HG02763 (cell line): ENCODE measurements at regions not wholly inside any gene's neighbourhood (a gene's known extent, or its start where the extent isn't known, plus 50 kb on each side); places are given as distances from the start of the nearest gene placed in this dataset.
"Not testable (repeated sequence)": the region's sequence is repeated elsewhere in the genome, so short reads cannot be mapped to it uniquely, and the experiment has no call there.

Source experiments
- ATAC-seq: cut with Tn5 transposase; IDR thresholded peaks from one replicate; pipeline ENCODE4 v1.9.1; 2021; ENCODE audit warnings: mild to moderate bottlenecking, moderate library complexity; ENCODE audit not compliant: unreplicated experiment

DNA sequence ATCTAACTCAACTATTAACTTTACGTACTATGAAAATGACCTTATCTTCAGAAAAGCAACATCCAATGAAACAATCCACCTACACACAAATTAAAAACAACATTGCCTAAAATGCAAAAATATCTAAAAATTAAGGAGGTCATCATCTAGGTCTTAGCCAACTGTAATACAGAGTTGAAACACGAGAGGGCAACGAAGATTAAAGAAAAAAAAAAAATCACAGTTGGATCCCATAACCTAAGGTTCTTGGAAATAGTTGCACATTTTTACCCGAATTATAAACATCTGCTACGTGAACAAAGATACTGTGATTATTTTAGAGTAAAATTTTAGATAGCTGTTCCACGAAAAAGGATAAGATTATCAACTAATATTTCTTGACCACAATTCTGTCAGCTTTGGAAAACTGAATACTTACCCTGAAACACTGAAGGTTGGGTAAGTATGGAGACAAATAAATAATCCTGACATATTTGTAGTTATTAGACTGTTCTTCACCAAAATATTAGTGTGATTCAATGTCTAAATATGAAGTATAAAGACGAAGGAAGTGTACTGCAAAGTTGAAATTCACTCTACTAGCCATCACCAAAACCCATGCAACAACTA, 88.0 kb upstream of the AK4 start:
- no peak for ATAC-seq

DNA sequence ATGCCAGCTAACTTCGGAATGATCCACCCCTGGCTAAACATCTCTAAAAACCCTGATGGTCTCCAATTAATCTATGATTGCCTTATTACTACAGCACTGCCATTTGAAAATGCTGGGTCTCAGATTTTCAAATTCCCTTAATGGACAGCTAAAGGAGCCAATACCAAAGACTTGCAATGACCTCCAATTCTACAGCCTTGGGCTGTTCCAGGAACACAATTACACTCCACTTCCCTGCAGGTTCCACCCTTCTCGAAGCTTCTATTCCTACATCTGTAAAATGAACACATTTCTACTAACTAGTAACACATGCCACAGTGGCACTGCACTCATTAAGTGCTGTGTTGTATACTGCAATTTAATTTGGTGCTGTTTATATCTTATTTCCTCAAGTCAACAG, 85.7 kb upstream of the AK4 start:
- no peak for ATAC-seq

DNA sequence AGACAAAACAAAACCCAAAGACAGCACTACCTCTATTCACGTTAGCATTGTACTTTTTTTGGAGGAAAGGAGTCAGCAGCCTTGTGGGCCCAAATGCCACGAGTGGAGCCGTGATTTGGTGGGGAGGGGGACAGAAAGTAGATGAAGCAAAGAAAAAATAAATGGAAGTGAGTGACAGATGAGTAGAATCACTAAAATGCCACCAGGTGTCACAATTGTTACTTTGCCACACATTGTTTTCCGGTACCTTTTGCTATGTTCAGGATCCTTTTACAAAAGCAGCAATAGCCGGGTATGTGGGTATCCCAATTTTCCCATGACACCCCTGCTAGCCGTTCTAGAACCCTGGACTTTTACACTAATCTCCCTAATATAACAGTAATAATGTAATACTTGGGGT, 85.0 kb upstream of the AK4 start:
- no peak for ATAC-seq

DNA sequence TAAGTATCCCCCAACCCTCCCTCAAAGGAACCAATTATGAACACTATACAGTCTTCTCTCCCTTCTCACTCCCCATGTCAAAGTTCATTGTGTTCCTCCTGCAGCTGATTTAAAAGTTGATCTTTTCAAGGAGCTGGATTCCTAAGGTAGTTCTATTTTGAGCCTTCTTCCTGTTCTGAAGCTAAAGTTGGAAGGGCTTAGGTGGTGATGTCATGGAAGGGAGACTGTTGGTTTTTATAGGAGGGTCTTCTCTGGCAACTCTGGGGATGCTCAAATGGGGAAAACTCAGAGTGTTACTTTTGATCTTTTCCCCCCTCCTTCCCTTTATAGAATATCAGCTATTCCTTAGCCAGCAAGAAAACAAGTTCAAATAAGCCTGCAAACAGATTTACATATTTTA, 83.0 kb upstream of the AK4 start:
- no peak for ATAC-seq

DNA sequence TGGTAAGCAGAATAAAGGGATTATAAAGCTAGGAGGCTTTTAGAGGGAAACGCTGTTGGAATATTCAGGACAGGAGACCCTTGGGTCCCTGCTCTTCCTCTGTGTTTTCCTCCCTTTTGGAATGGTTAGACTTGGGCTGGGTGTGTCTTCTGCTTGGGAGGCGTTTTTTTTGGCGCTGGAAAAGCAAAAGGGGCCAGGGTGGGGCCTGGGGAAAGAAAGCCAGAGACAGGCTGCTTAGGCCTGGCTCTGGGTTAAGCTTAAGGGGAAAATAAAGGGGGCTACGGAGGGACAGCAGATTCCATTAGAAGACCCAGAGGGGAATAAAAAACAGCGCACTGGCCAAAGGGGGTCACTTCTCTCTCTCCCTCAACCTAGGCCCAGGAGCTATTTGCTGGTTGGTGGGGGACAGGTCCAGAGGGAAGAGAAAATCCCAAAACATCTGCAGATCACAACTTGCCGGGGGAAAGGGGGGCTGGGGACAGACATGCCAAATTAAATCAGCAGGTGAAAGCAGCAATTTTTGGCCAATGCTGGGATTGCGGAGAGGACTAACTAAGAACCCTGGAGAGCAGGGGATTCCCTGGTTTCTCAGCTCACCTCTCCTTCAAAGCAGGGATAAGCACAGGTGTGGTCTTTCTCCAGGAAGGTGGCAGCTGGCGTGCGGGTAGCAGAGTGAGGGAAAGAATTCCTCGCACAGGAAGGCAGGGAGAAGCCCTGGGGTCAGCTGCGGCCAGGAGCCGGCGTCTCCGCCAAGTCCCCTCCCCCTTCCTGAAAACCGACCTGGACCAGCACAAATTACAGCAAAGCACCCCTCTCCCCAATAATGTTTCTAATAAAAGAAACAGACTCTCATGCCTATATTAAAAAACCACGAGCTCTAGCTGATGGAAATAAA, 82.2 kb upstream of the AK4 start:
- no peak for ATAC-seq

DNA sequence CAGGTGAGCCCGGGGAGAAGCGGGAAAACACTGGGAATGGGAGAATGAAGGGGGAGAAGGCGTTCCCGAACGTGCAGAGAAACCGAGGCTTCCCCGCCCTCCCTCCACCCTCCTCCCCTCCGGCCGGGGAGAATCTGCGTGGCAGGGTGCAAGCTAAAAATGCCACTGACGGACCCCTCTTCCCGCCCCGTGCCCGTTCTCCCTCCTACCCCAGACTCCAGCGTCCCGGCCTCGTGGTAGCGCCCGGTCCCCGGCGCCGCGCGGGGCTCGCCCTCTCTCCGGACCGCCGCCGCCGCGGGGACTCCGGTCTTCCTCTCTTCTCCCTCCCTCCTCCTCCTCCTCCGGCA, 81.6 kb upstream of the AK4 start:
- ATAC-seq = peak; percentile 8

DNA sequence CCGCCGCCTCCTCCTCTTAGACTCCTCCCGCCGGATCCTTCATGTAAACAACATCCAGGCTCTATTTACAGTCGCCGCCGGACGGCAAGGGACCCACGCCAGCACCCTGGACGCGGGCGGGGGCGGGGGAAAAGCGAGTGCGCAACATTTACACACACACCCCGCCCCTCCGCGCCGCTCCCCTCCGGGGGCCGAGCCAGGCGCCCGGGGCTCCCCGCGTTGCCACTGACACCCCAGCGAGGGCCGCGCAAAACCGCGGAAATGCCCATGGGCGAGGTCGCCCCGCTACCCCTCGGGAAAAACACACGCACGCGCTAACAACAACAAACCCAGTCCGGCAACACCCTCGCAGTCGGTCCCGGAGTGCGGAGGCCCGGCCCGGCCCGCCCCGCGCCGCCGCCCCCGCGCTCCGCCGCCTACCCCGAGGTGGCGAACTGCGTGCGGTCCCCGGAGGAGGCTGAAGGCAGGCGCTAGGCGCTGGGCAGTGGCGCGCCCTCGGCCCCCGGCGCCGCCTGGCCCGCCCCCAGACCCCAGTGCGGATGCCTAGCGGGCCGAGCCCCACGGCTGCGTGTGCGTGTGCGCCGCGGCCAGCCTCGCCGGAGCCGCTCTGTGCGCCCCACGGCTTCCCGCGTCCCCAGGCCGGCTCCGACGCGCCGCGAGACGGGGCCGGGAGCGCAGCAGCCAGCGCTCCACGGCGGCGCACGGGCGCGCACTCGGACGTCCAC, 81.1 kb upstream of the AK4 start:
- peak; percentile 50 for ATAC-seq

DNA sequence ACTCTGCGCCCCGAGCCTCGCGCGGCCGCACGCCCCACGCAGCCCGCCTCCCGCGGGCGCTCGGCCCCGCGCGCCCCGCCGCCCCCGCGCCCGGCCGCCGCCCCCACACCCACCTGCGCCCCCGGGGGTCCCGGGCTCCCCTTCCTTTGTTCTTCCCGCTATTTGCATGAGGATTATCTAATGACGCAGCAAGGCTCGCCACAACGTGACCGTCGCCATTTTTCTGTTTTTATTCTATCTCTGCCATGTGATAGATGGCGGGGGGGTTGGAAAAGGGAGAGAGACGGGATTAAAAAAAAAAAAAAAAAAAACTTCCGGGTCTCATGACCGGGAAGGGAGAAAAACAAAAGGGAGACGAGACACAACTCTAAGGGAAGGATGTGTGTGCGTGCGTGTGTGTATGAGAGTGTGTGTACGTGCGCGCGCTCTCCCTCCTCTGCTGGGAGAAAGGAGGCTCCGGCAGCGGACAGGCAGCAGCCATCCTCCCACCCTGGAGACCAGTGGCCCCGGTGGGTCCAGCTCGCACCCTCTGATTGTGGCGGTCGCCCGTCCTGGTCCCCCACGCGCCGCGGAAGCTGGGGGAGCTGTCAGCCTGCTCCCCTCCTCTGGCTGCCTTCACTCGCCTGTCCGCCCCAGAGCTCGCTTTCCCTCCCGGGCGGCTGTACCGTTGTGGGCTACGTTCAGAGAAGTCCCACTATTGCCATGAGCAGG, 80.4 kb upstream of the AK4 start:
- peak; percentile 31 for ATAC-seq

DNA sequence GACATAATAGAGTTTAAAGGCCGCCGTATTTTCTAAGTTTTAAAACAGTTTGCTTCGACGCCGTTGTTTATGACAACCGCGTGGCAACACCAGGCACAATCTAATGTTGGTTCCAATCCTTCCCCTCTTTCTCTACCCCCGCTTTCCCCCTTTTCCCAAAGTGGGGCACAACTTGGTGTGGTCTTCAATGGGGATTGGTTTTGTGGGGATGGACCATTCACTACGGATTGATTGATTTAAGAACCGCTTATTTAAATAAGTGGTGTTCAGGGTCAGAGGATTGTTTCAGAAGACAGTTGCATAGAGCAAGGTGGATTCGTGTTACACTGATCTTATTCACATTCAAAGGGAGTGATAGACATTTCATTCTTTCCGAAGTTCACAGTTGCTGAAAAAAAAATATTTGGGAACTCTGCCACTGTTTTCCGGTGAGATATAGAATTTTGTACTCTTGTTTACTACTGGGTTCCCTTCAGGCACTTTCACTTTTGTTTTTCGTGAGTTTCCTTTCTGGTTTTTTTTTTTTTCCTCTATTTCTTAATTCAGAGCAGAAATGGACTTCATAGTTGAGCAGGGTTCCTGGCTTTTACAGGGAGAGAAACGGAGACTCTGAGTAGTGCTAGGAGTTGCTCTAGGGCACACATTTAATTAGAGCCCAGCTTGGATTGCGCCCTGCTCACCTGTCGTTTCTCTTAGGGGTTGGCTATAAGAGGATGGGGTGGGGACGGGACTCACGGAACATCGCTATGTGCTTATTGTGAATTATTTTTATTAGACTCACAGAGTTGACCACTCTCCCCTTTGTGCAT, 79.6 kb upstream of the AK4 start:
- ATAC-seq = peak; percentile 1

DNA sequence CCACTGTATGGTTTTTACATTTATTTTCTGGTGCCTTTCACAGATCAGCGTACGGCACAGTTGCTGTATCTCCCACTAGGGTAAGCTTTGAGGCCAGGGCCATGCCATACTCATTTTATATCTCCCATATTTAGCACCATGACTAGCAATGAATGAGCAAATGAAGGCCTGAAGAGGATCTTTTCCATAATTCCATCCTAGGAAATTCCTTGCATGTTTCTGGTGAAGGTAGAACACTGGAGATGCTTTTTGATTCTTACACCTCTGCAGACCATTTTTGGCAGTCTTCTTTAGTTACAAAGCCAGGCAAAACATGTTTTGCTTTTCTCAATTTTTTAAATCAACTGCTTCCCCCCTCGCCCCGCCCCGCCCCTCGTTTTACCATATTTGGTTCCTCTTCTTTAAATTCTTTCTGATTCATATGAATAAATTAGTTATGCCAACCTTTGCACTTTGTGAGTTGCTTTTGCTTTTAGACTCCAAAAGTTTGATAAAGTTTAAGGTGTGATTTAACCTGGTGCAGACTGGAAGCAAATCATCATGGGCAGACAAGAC, 78.9 kb upstream of the AK4 start:
- no peak for ATAC-seq

DNA sequence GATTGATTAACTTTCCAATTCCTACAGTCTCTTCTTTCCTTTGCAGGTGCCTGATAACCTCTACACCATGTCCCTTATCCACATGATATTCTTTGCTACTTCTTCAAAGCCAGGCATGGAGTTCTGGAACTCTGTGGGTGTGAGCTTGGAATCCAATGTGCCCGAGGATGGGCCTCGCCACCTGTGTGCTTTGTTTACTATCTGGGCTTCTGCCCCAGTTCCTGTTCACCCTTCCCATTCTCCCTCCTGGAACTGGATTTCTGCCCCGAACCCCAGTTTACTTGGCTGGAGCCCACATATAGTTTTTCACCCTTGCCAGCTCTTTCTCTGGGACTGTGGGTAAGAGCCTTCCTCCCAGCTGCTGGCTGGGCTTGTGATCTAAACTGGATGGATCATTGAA, 75.2 kb upstream of the AK4 start:
- no peak for ATAC-seq

DNA sequence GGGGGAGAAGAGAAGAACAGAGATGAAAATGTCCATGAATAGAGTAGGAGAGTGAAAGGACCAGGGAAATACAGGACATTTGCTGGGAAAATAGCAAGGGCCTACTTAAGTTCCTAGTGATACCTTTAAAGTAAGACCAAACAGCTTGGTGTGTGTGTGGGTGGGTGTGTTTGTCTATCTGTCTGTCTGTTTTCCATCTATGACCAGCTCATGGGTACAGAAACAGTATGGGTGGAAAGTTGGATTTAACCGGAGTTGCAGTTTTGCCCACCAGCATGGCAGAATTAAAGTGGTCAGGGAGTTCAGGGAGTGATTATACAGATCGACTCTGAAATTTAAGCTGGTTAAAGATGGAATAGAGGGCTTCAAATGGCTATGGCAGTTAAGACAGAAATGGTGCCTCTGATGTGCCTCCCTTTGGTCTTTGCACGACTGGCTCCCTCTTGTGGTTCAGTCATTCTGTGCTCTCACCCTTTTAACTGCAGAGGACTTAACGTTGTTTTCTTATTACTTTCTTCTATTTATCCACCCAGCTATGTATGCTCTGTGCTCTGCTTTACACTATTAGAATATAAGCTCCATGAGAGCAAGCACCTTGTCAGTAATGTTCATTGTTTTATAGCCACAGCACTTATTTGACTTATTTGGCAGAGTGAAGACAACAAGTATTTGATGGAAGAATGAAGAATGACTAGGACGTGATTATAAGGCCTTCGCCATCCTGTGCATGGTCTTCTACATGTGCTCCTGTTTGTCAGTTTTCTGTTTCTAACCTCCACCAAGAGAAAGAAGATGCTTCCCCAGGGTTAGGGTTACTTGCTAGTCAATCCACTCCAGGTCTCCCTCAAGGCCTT, 72.7 kb upstream of the AK4 start:
- ATAC-seq = peak; percentile 72

DNA sequence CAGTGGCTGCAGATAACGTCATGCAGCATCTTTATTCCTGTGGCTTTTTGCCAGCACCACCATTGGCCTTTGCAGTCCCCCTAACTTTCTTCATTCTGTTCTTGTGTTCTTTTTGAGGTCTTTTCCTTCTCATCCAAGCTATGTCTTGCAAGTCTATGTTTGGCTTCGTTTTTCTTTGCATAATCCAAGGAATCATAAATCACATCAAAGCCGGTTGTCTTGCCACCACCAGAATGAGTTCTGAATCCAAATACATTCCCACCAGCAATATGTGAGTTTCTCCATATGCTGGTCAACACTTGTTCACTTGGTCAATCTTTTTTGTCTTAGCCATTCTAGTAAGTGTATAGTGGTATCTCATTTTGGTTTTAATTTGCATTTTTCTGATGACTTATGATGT, 70.6 kb upstream of the AK4 start:
- ATAC-seq = no peak

DNA sequence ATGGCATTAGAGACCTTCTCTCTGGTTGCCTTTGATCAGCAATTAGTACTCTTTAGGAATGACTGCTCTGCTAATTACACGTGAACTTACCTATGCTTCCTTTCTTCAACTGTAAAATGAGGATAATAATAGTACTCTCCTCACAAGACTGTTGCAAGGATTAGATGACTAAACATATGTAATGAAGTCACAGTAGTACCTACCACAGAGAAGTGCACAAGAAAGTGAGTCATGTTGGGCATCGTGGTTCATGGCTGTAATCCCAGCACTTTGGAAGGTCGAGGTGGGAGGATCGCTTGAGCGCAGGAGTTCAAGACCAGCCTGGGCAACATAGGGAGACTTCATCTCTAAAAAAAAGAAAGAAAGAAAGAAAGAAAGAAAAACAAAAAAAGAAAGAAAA, 68.1 kb upstream of the AK4 start:
- no peak for ATAC-seq

DNA sequence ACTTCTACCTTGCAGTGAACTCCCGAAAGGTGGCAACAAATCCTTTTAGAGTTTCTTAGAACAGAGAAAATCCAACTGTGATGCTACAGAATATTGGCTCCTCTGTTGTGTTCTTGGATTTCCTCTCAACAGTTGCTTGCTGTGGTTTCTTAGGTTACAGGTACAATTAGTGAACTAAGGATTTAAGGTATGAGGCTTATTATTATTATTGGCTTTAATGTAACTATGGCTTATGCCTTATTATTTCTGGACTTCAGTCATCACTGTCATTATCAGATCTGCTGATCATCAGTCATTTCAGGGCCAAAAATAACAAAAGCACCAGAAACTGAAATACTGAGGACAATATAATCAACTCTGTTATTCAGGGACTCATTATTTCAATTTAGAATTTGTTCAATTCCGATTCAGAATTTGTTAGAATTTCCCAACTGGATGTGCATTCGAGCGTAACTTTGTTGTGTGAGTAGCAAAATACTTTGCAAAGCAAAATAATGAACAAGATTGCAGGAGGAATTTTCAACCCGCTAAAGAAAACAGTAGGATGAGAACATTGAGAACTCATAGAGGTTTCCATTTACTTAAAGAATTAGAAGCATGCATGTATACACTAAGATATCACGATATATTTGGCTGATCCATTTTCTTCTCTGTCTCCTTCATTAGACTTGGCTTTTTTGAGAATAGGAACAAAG, 65.5 kb upstream of the AK4 start:
- ATAC-seq = no peak

DNA sequence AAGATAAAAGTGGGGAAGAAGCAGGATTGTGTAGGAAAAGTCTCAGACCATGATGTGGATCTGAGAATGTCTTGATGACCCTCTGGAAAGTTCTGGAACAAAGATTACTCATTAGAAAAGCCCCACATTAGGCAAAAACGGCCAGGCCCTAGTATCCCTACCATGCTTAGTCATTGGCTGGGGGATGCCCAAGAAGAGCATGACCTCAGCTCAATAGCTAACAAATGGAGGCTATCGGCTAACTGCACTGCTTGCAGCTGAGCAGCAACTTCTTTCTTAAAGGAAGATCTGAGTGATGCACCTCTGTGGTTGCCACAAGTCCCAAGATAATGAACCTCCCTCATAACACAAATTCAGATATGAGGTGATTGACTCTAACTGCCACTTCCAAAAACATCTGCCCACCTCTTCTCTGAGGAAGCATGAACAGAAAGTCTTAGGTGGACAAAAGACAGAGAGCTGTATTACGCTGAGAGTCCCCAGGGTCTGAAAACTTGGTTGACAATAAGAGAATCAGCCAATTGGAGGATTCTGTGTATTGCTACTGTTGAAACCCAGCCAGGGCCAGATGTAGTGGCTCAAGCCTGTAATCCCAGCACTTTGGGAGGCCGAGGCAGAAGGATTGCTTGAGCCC, 64.6 kb upstream of the AK4 start:
- ATAC-seq = no peak

DNA sequence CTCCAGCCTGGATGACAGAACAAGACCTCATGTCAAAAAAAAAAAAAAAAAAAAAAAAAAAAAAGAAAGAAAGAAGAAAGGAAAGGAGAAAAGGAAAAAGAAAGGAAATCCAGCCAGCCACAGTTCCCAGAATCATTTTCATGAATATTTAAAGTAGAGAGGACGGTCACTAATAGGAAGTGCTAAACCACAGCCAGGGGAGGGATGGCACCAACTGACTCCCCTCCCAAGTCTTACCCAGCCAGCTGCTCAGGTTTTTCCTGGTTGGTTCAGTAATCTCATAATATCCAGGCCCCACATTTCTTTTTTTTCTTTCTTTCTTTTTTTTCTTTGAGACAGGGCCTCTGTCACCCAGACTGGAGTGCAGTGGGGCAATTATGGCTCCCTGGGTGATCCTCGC, 63.9 kb upstream of the AK4 start:
- ATAC-seq = no peak

DNA sequence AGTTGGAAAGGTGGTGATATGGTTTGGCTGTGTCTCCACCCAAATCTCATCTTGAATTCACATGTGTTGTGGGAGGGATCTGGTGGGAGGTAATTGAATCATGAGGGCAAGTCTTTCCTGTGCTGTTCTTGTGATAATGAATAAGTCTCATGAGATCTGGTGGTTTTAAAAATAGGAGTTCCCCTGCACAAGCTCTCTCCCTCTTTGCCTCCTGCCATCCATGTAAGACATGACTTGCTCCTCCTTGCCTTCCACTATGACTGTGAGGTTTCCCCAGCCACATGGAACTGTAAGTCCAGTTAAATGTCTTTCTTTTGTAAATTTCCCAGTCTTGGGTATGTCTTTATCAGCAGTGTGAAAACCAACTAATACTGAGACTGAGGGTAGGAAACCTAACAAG, 60.5 kb upstream of the AK4 start:
- ATAC-seq = not testable (repeated sequence)
